ENCODE measurements at regions not wholly inside any gene's neighbourhood (a gene's known extent, or its start where the extent isn't known, plus 50 kb on each side); places are given as distances from the start of the nearest gene placed in this dataset.

DNA sequence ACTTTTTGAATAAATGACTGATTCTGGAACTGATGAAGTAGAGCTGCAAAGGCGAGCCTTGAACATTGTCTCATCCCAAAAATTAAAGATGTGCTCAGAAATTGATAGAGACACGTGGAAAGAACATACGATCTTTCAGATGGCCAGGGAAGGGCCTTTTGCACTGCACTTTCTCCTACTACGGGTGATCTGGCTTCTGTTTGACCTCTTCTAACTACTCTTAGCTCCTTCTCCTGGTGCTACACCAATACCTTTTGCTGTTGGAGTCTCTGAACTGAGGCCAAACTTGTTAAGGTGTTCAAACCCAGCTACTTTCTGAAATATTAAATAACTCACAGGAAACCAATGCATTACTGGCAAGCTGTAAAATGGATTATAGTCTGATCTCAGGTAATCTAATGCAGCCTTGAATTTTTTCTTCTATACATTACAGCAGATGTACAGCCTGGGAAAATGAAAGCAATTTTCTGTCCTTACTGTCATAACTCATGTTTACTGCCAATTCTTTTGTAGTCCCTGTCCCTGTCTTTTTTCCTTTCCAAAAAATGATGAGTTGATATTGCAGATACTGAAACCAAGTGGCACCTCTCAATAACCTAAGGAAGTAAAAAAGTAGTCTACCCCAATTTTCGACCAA is 1086.1 kb upstream of the CNTN5 start:
- Mint-ChIP-seq H3K36me3 (no peaks in the 10 kb centered on the region), H3K27ac (no peak overlapping the region), H3K9me3 (peaks cover 4 to 9% of the 10 kb centered on the region in 2 donors)
- no peak for DNase-seq (ENCODE audit: low spot score in 2 of 2)
- ATAC-seq, result no peak

GRCh38 chr11:97937501-97937900 is 1083.2 kb upstream of the CNTN5 start:
- ATAC-seq, result no peak
- peaks cover 9 to 12% of the 10 kb centered on the region in 2 donors for H3K9me3 Mint-ChIP-seq
- no peaks in the 10 kb centered on the region for H3K36me3 Mint-ChIP-seq
- no peak for DNase-seq (ENCODE audit: low spot score in 2 of 2)
- H3K27ac Mint-ChIP-seq, result no peak overlapping the region

DNA sequence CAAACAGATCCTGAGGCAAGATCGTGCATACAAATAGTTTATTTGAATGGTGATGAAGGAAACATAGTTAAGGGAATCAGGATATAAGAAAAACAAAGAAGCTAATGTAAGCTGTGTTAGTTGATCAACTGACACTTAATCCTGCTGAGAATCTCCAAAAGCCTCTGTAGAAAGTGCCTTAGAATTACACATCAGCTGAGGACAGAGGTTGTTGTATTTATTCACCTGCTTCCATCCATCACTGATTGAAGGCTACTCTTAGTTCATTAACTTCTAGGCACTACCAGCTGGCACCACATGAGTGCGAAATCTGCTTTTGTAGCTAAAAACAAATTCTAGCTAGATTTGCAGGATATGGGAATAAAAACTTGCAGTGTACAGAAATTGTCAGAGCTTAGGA is 1082.0 kb upstream of the CNTN5 start:
- ATAC-seq (no peak), DNase-seq (ENCODE audit: low spot score in 2 of 2) (no peak)
- no peak overlapping the region for H3K27ac Mint-ChIP-seq
- H3K36me3 Mint-ChIP-seq, result no peaks in the 10 kb centered on the region
- peaks cover 6 to 9% of the 10 kb centered on the region in 2 donors for H3K9me3 Mint-ChIP-seq

- Mint-ChIP-seq H3K27ac (no peak overlapping the region), H3K36me3 (no peaks in the 10 kb centered on the region), H3K9me3 (peaks cover 6 to 7% of the 10 kb centered on the region in 2 donors)
- no peak for ATAC-seq
- no peak for DNase-seq (ENCODE audit: low spot score in 2 of 2)
Measured at GRCh38 chr11:97943493-97943892, 1077.3 kb upstream of the CNTN5 start.

- no peak for ATAC-seq
- H3K9me3 Mint-ChIP-seq, result peaks cover 6 to 11% of the 10 kb centered on the region in 2 donors
- H3K27ac Mint-ChIP-seq, result no peak overlapping the region
- no peak for DNase-seq (ENCODE audit: low spot score in 2 of 2)
- no peaks in the 10 kb centered on the region for H3K36me3 Mint-ChIP-seq
Measured at GRCh38 chr11:97948793-97949192, 1072.0 kb upstream of the CNTN5 start.

DNA sequence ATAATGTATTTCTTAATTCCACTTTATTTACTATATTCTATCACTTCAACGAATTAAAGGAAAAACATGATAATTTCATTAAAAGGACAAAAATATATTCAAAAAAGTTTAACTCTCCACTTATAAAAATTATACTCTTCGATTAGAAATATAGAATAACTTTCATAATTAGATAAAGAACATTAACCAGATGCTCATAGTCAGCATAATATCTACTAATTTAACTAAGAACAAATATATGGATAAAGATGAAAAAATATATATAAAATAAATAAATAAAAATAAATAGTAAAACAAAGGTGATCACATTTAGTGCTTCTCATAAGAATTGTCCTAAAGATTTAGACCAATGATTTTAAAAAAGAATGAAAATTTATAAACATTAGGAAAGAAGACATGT is 1065.2 kb upstream of the CNTN5 start:
- no peak overlapping the region for H3K27ac Mint-ChIP-seq
- H3K36me3 Mint-ChIP-seq, result no peaks in the 10 kb centered on the region
- ATAC-seq (no peak), DNase-seq (ENCODE audit: low spot score in 2 of 2) (no peak)
- peaks cover 10 to 14% of the 10 kb centered on the region in 2 donors for H3K9me3 Mint-ChIP-seq

DNA sequence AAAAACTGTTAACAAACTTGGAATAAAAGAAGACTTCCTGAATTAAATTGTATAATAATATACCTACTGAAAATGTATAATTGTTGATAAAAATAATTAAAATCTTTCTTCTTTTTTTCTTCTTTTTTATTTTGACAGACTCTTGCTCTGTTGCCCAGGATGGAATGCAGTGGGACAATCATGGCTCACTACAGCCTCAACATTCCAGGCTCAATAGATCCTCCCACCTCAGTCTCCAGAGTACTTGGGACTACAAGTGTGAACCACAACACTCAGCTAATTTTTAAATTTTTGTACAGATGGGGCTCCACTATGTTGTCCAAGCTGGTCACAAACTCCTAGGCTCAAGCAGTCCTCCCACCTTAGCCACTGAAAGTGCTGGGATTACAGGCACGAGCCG is 1063.8 kb upstream of the CNTN5 start:
- H3K9me3 Mint-ChIP-seq, result peaks cover 7% of the 10 kb centered on the region in 2 donors
- DNase-seq (ENCODE audit: low spot score in 2 of 2) (no peak), ATAC-seq (no peak)
- no peaks in the 10 kb centered on the region for H3K36me3 Mint-ChIP-seq
- H3K27ac Mint-ChIP-seq, result no peak overlapping the region

GRCh38 chr11:97961431-97961830 is 1059.3 kb upstream of the CNTN5 start:
- Mint-ChIP-seq H3K36me3 (no peaks in the 10 kb centered on the region), H3K9me3 (peaks cover 9 to 15% of the 10 kb centered on the region in 2 donors), H3K27ac (no peak overlapping the region)
- ATAC-seq (no peak), DNase-seq (ENCODE audit: low spot score in 2 of 2) (no peak)

DNA sequence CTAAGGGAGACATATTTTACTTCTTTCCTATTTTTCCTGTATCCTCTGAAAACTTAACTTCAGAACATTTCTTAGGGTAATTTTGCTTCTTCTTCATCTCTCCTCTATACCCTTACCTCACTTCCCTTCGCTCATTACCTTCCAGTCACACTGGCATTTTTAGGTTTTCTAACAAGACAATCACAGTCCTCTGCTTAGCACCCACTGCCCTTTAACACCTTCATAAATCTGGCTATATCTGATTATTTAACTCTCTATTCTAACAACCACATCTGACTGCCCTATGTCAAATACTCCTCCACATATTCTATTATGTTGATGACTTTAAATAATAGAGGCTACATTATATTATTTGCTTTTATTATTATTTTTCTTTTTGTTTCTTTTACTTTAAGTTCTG is 1058.0 kb upstream of the CNTN5 start:
- DNase-seq (ENCODE audit: low spot score in 2 of 2), result no peak
- H3K27ac Mint-ChIP-seq, result no peak overlapping the region
- no peak for ATAC-seq
- H3K36me3 Mint-ChIP-seq, result no peaks in the 10 kb centered on the region
- peaks cover 9 to 15% of the 10 kb centered on the region in 2 donors for H3K9me3 Mint-ChIP-seq

DNA sequence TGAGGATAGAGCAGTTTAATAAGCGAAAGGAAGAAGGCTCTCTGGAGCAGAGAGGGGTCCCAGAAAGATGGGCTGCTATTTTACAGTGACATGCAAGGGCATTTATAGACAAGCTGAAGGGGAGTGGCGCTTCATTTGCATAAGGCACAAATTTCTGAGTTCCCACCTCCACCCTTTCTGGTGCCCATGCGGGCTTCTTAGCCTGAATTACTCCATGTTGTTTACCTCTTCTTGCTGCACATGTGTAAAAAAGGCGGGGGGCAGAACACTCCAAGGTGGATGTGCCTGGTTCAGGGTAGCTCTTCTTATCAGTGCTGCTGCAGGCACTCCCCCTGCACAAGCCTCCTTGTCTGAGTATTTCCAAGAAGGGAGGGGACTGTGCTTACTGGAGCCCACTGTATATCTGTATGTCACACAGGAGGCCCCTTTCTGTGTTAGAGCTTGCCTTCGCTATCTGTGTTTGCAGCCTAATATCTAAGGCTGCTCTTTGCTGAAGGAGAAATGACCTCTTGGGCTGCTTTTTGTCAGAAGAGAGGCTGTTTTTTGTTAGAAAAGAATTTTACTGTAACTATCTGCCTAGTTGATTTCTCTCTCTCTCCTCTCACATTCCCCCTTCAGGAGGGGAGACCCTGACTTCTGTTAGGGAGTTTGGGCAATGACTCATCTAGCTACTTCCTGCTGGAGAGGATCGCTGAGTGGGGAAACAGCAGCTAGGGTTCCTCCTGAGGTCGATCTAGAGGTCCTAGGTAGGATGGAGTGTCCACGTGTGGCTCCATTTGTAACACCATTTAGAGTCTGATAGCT is 1057.0 kb upstream of the CNTN5 start:
- ATAC-seq (no peak), DNase-seq (ENCODE audit: low spot score in 2 of 2) (no peak)
- Mint-ChIP-seq H3K9me3 (peaks cover 9 to 15% of the 10 kb centered on the region in 2 donors), H3K27ac (no peak overlapping the region), H3K36me3 (no peaks in the 10 kb centered on the region)

- Mint-ChIP-seq H3K36me3 (no peaks in the 10 kb centered on the region), H3K27ac (no peak overlapping the region), H3K9me3 (peaks cover 9 to 15% of the 10 kb centered on the region in 2 donors)
- ATAC-seq (no peak), DNase-seq (ENCODE audit: low spot score in 2 of 2) (no peak)
Measured at GRCh38 chr11:97964332-97965004, 1056.3 kb upstream of the CNTN5 start.

GRCh38 chr11:97965849-97966646 is 1054.7 kb upstream of the CNTN5 start:
- no peak for DNase-seq (ENCODE audit: low spot score in 2 of 2)
- ATAC-seq, result no peak
- Mint-ChIP-seq H3K9me3 (peaks cover 9 to 14% of the 10 kb centered on the region in 2 donors), H3K27ac (no peak overlapping the region), H3K36me3 (no peaks in the 10 kb centered on the region)

- Mint-ChIP-seq H3K27ac (no peak overlapping the region), H3K36me3 (no peaks in the 10 kb centered on the region), H3K9me3 (peaks cover 9 to 15% of the 10 kb centered on the region in 2 donors)
- no peak for ATAC-seq
- DNase-seq (ENCODE audit: low spot score in 2 of 2), result no peak
Measured at GRCh38 chr11:97966901-97967300, 1053.8 kb upstream of the CNTN5 start.

DNA sequence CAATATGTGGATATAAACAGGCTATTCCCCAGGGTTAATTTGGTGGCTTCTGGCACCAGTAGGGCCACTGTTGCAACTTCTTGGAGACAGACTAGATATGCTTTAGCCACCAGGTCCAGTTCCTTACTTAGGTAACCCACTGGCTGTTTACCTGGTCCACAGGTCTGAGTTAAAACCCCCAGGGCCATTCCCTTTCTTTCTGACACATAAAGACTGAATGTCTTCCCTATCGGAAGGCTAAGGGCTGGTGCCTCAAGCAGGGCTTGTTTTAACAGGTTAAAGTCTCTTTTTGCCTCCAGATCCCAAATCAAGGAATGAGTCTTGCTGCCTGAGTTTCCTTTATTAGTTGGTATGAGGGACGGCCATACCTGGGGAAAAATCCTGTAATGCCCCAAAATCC is 1052.7 kb upstream of the CNTN5 start:
- no peak for DNase-seq (ENCODE audit: low spot score in 2 of 2)
- no peak for ATAC-seq
- H3K36me3 Mint-ChIP-seq, result no peaks in the 10 kb centered on the region
- H3K9me3 Mint-ChIP-seq, result peaks cover 0 to 7% of the 10 kb centered on the region in 2 donors
- H3K27ac Mint-ChIP-seq, result no peak overlapping the region

- H3K36me3 Mint-ChIP-seq, result no peaks in the 10 kb centered on the region
- DNase-seq (ENCODE audit: low spot score in 2 of 2), result no peak
- H3K27ac Mint-ChIP-seq, result no peak overlapping the region
Measured at GRCh38 chr11:97972731-97973130, 1048.0 kb upstream of the CNTN5 start.

DNA sequence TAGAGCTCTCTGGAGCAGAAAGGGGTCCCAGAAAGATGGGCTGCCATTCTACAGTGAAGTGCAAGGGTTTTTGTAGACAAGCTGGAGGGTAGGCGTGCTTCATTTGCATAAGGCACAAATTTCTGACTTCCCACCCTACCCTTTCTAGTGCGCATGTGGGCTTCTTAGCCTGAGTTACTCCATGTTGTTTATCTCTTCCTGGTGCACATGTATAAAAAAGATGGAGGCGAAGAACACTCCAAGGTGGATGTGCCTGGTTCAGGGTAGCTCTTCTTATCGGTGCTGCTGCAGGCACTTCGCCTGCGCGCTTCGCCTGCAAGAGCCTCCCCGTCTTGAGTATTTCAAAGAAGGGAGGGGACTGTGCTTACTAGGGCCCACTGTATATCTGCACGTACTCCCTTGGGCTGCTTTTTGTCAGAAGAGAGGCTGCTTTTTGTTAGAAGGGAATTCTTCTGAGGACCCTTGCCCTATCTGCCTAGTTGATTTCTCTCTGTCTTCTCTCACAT is 1047.3 kb upstream of the CNTN5 start:
- Mint-ChIP-seq H3K36me3 (no peaks in the 10 kb centered on the region), H3K27ac (no peak overlapping the region), H3K9me3 (peaks cover 3 to 4% of the 10 kb centered on the region in 2 donors)
- ATAC-seq (no peak), DNase-seq (ENCODE audit: low spot score in 2 of 2) (no peak)

More at GRCh38 chr11:97972731-97973130, 1048.0 kb upstream of the CNTN5 start:
- H3K9me3 Mint-ChIP-seq, result peaks cover 3 to 4% of the 10 kb centered on the region in 2 donors
- no peak for ATAC-seq
